HG02970 (cell line): ENCODE measurements at regions not wholly inside any gene's neighbourhood (a gene's known extent, or its start where the extent isn't known, plus 50 kb on each side); places are given as distances from the start of the nearest gene placed in this dataset.
A peak's percentile ranks its signal among the peaks of the same experiment; 100 is the strongest.
"Not testable (repeated sequence)": the region's sequence is repeated elsewhere in the genome, so short reads cannot be mapped to it uniquely, and the experiment has no call there.

Experiments
- ATAC-seq: cut with Tn5 transposase; IDR thresholded peaks from one replicate; pipeline ENCODE4 v1.9.1; 2021; ENCODE audit warnings: mild to moderate bottlenecking, moderate library complexity, moderate number of reproducible peaks; ENCODE audit not compliant: unreplicated experiment, low FRiP score

- ATAC-seq: no peak
These were observed 119.7 kb downstream of the CETN3 start for GRCh38 chr5:90289837-90290236.

GRCh38 chr5:90287036-90287435 lies 122.5 kb downstream of the CETN3 start:
- no peak for ATAC-seq

GRCh38 chr5:90285581-90285980 lies 124.0 kb downstream of the CETN3 start:
- ATAC-seq: no peak

GRCh38 chr5:90284375-90284774 lies 125.2 kb downstream of the CETN3 start:
- no peak for ATAC-seq

DNA sequence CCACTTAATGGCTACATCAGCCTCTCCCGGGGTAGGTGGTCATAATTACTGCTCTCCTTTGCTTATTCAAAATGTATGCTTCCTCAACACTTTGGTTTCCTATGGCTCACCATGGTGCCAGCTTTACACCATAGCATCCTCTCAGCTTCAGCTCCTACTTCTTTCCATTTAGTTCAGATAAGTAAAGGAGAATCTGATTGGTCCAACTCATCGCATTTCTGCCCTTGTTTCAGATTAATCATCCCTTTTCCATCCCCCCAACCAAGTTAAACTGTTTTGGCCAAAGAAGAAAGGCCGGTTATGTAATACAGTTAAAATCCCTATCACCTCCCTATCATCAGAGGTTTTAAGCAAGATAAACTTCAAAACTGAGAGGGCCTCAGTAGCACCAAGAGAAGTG lies 130.5 kb downstream of the CETN3 start:
- ATAC-seq: no peak

DNA sequence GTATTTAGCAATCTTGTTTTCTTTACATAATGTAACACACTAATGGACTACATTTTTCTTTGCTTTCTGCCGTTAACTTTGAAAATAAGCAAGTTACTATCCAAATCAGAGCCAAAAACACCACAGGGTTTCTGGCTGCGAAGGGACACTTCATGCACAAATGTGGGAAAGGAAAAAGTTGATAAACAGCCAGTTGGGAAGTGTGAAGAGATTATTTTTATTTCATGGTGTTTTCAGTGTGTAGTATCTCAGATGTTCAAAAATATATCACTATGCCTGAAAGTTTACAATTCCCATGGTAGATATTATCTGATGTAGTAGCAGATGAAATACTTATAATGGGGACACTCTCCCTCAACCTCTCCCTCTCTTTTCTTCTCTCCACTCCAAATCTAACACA lies 135.3 kb downstream of the CETN3 start:
- no peak for ATAC-seq

- ATAC-seq: no peak
These were observed 141.9 kb downstream of the CETN3 start for GRCh38 chr5:90267646-90268045.

DNA sequence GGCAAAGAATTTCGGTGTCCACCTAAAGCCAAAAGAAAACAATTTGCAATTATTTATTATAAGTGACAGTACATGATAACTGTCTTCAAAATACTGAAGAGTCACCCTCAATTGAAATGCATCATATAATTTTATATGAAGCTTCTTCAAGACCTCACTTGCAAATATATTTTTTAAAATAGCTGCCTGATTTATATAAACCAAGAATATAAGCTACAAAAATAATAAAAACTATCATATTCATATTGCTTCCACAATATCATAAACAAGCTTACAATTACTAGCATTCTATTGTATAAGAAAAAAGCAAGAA lies 144.1 kb downstream of the CETN3 start:
- no peak for ATAC-seq

DNA sequence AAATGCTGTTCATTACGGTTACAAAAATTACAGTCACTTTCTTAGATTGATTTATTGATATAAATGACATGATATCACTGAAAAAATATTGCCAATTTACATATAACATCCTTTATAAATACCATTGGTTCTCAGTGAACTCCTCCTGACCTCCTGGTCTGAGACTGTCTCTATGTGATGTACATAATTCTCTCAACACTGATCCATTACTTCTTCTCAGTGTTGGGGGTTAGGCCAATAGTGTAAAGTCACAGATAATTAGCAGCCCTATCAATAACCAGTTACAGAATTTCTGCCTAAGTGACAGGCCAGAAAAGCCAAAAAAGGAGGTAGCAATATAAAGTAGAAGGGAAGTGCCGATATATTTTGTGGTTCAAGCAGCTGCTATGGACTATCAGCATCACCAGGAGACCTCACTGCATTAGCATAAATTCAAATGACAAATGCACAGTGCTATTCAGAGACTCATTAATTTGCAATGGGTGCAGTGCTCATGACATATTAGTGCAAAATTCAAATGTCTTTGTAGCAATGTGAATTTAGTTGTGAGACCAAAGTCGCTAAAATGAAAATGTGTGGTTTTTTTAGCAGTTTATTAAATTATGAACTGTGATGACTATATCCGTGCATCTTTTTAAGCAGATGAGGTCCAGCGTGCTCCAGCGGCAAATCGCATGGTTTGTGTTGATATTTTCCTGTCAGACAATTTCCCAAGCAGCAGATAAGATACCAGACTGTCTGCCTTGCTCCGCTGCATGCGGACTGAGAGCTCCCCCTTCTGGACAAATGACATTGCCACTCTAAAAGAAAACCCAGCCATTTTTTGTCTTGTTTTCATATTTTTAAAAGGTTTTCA lies 144.6 kb downstream of the CETN3 start:
- ATAC-seq: peak; percentile 51

DNA sequence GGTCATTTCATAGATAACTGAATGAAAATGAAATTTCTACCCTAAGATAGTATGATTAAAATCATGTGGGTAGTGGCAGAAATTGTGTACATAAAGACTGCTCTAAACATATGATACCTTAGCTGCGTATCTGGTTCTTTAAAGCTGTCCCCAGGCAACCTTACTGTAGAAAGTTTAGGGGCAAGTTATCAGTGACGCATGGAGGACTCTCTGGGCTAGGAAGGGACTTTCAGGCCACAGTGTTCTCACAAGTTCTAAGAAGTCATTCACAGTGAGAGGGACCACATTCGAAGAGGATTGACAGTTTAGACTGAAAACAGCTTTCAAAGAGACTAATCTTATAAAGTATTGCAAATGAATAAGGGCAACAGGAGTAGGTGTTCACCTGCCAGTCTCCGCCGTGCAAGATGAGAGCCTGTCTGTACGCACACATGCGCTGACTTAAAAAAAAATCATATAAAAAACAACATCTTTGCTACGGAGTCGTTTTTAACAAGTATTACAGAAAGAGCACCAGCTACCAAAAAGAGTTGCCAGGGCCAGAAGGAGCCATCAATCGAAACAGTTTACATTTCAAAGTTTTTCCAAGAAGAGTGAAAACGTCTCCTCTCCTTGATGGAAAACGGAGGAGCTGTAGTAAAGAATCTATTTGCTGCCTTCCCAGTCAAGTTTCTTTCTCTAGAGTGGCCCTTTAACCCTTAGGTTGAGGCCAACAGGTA lies 146.3 kb downstream of the CETN3 start:
- ATAC-seq: no peak

DNA sequence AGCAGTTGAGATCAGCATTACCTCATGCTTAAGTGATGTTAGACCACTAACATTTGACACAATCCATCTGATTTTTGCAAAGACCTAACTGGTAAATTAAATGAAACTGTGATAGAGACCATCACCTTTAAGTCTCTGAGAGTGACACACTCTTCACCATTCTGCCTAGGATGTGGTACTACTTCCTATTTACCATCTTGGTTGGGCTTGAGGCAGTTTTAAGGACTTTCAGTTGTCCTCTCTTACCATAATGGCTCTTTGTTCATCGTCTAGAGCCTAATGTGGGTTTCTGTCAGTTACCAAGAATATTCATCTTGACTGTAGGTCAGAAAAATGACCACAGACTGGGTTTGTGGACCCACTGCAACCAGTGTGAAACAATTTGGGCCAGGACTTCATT lies 158.1 kb downstream of the CETN3 start:
- ATAC-seq: no peak

- ATAC-seq: no peak
These were observed 160.9 kb downstream of the CETN3 start for GRCh38 chr5:90248640-90249039.

- ATAC-seq: not testable (repeated sequence)
These were observed 165.7 kb downstream of the CETN3 start for GRCh38 chr5:90243848-90244247.

- ATAC-seq: no peak
These were observed 176.1 kb downstream of the CETN3 start for GRCh38 chr5:90233476-90233875.

GRCh38 chr5:90231688-90232087 lies 177.9 kb downstream of the CETN3 start:
- ATAC-seq: no peak

DNA sequence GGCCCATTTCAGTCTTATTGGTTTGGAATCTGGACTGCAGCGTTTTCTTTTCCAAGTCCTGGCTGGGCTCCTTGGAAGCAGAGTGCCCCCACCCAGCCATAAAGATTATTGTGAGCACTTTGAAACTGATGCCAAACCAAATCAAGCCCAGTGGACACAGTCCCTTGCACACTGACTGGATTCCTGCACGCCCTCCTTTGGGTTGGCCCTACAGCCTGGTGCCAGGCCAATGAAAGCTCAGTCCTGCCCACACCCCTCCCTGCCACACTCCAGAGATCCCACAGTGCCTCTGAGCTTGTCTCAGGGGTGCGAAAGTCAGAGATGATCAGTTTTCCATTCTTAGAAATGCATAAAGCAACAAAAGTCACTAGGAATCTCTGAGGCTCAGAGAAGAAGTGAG lies 181.9 kb downstream of the CETN3 start:
- ATAC-seq: no peak

- no peak for ATAC-seq
These were observed 183.0 kb downstream of the CETN3 start for GRCh38 chr5:90226433-90227099.

DNA sequence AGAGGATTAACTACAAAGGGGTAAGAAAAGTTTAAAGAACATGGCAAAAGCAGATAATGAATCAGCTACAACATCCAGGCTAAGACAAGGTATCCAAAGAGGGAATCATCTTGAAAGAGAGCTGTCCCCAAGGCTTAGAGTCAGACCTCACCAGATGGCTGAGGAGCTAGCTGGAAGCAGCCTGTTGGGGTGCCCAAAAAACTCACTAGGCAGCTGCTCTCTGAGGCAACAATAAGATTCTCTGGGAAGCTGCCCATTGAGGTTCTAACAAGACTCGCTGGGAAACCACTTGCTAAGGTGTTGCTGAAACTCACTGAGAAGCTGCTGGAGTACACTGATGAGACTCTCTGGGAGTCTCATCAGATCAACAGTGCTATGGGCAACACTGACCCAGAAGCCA lies 185.2 kb downstream of the CETN3 start:
- ATAC-seq: no peak

DNA sequence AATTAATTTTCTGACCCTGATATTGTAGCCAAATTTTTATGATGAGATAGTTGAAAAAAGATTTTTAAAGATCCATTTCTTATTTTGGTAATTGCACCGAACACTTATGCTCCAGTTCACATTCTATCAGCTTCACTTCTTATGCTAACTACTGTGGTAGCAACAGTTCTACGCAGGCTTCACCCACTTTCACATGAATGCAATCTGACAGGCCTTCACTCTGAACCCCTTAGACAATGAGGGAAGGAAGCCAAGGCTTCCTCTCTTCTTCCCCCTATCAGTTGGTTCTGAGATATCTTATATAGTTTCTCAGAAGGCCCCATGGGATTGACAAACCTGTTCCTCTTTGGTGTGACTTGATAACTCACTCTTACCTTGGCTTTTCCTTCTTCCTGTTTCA lies 185.8 kb downstream of the CETN3 start:
- ATAC-seq: no peak

- no peak for ATAC-seq
These were observed 187.6 kb downstream of the CETN3 start for GRCh38 chr5:90221951-90222350.

GRCh38 chr5:90220554-90220953 lies 189.0 kb downstream of the CETN3 start:
- no peak for ATAC-seq

DNA sequence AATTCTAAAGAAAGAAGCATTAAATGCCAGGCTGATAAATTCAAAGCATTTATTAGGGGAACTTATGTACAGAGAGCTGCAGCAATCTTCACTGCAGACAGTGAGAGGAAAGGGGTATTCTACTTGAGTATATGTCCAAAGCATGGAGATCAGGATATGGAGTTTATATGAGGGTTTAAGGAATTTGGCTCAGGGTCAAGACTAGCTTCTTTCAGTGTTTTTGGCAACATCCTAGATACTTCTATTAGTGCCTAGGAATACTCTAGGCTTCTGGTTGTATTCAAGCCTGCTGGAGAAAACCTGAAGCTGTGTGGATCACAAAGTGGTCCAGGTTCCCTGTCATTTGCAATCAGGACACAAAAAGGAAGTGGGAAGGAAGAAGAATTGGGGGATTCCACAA lies 194.6 kb downstream of the CETN3 start:
- no peak for ATAC-seq
